H1 (cell line): ENCODE measurements at regions not wholly inside any gene's neighbourhood (a gene's known extent, or its start where the extent isn't known, plus 50 kb on each side); places are given as distances from the start of the nearest gene placed in this dataset.

Experiments
- CTCF ChIA-PET: fragments of 300-600 bp; sonication (Branson Sonifier 250); formaldehyde crosslinking; loops from one replicate; lab custom pipeline; 2021; ENCODE audit not compliant: partially characterized antibody; lab: Charles Lee
- POLR2A ChIA-PET: fragments of 300-600 bp; sonication (Branson Sonifier 250); formaldehyde crosslinking; loops from one replicate; lab custom pipeline; 2021; ENCODE audit warnings: inconsistent platforms; ENCODE audit not compliant: partially characterized antibody; lab: Charles Lee
- DNase-seq, 2 experiments: peaks; one replicate each; pipeline versions ENCODE4 v3.0.0 to v3.0.0-alpha.2; 2010 to 2022; ENCODE audit warnings: low spot score in 2 of 2, low read depth in 1 of 2, mixed read lengths in 1 of 2
- FAIRE-seq: peaks from 2 replicates; lab custom pipeline; 2011; peaks lifted over from hg19 to GRCh38; lab: Jason Lieb, UNC
- H2AFZ ChIP-seq: 2 replicates; pipeline ENCODE4 v1.8.1; 2012; ENCODE audit warnings: low read length, inconsistent platforms
- H2AK5ac ChIP-seq: 2 replicates; pipeline ENCODE4 v1.6.1; 2013; ENCODE audit warnings: low read depth, low read length
- H2BK120ac ChIP-seq: replicated peaks from 2 replicates; pipeline ENCODE3; 2013; ENCODE audit warnings: low read depth, low read length, inconsistent platforms
- H2BK12ac ChIP-seq: 2 replicates; pipeline ENCODE4 v1.6.1; 2013; ENCODE audit warnings: low read depth, low read length
- H2BK15ac ChIP-seq: 2 replicates; pipeline ENCODE4 v1.6.1; 2013; ENCODE audit warnings: low read length
- H2BK20ac ChIP-seq: 2 replicates; pipeline ENCODE4 v1.6.1; 2013; ENCODE audit warnings: low read length
- H2BK5ac ChIP-seq: 2 replicates; pipeline ENCODE4 v1.6.1; 2013; ENCODE audit warnings: low read depth, low read length
- H3K14ac ChIP-seq: 2 replicates; pipeline ENCODE4 v1.6.1; 2013; ENCODE audit warnings: inconsistent platforms; ENCODE audit not compliant: insufficient read length
- H3K18ac ChIP-seq: 2 replicates; pipeline ENCODE4 v1.6.1; 2013; ENCODE audit warnings: low read length; ENCODE audit errors: extremely low read depth
- H3K23ac ChIP-seq: 2 replicates; pipeline ENCODE4 v1.6.1; 2013; ENCODE audit warnings: inconsistent platforms; ENCODE audit not compliant: insufficient read length
- H3K23me2 ChIP-seq: 2 replicates; pipeline ENCODE4 v1.6.1; 2013; ENCODE audit warnings: low read depth, low read length
- H3K27ac ChIP-seq: 2 replicates; pipeline ENCODE4 v1.6.1; 2011; ENCODE audit warnings: low read depth, low read length, inconsistent platforms
- H3K27me3 ChIP-seq, 4 experiments: replicated peaks in 1 of 4; 1 replicate in 1 of 4; 2 replicates in 3 of 4; pipeline versions ENCODE4 v1.6.1 to v1.8.1; 2011 to 2013; ENCODE audit warnings: low read length in 3 of 4, mild to moderate bottlenecking in 3 of 4, inconsistent platforms in 2 of 4, mixed read lengths in 2 of 4, moderate library complexity in 1 of 4; ENCODE audit not compliant: control insufficient read depth in 3 of 4, insufficient read depth in 3 of 4; ENCODE audit errors: extremely low read depth in 1 of 4
- H3K36me3 ChIP-seq, 4 experiments: 2 replicates each; pipeline versions ENCODE4 v1.6.1 to v1.8.1; 2011 to 2013; ENCODE audit warnings: mild to moderate bottlenecking in 4 of 4, low read length in 3 of 4, moderate library complexity in 2 of 4, control low read depth in 1 of 4, inconsistent platforms in 1 of 4; ENCODE audit not compliant: insufficient read depth in 4 of 4, control insufficient read depth in 2 of 4
- H3K4ac ChIP-seq: replicated peaks from 2 replicates; pipeline ENCODE3; 2013; ENCODE audit warnings: low read length, low read depth, mixed read lengths, inconsistent platforms; ENCODE audit not compliant: insufficient read length
- H3K4me1 ChIP-seq, 4 experiments: replicated peaks in 1 of 4; 1 replicate in 1 of 4; 2 replicates in 3 of 4; pipeline versions ENCODE4 v1.6.1 to v1.8.1; 2011 to 2013; ENCODE audit warnings: low read length in 3 of 4, inconsistent platforms in 2 of 4, mixed read lengths in 1 of 4; ENCODE audit not compliant: insufficient read depth in 4 of 4, control insufficient read depth in 3 of 4
- H3K4me2 ChIP-seq, 2 experiments: 2 replicates each; pipeline versions ENCODE4 v1.6.1 to v1.8.1; 2011 to 2013; ENCODE audit warnings: low read depth in 2 of 2, low read length in 2 of 2, control low read depth in 1 of 2, inconsistent platforms in 1 of 2, mild to moderate bottlenecking in 1 of 2; ENCODE audit not compliant: insufficient read depth in 1 of 2
- H3K4me3 ChIP-seq, 4 experiments: fragments of 200-600, 300-600 bp in 1 of 4; sonication (generic), shearing (Covaris generic), sonication (Bioruptor Twin) in 1 of 4; 2 replicates each; pipeline versions ENCODE4 v1.5.1 to v1.8.1; 2011 to 2016; ENCODE audit warnings: low read length in 4 of 4, low read depth in 3 of 4, control low read depth in 2 of 4, inconsistent platforms in 2 of 4, mild to moderate bottlenecking in 2 of 4, mixed read lengths in 1 of 4, moderate library complexity in 1 of 4; ENCODE audit not compliant: insufficient read depth in 2 of 4; ENCODE audit errors: extremely low read depth in 1 of 4
- H3K56ac ChIP-seq: replicated peaks from 2 replicates; pipeline ENCODE3; 2013; ENCODE audit warnings: low read depth, mild to moderate bottlenecking, mixed read lengths, low read length, inconsistent platforms; ENCODE audit not compliant: insufficient read length
- H3K79me1 ChIP-seq: 2 replicates; pipeline ENCODE4 v1.6.1; 2013; ENCODE audit warnings: low read depth, low read length, control low read depth
- H3K79me2 ChIP-seq, 2 experiments: 2 replicates each; pipeline versions ENCODE4 v1.6.1 to v1.8.1; 2012 to 2013; ENCODE audit warnings: low read length in 2 of 2, mild to moderate bottlenecking in 2 of 2, inconsistent platforms in 1 of 2; ENCODE audit not compliant: insufficient read depth in 2 of 2, control insufficient read depth in 1 of 2
- H3K9ac ChIP-seq, 4 experiments: replicated peaks in 1 of 4; 1 replicate in 1 of 4; 2 replicates in 3 of 4; pipeline versions ENCODE4 v1.6.1 to v1.8.1; 2011 to 2013; ENCODE audit warnings: low read depth in 3 of 4, low read length in 3 of 4, control low read depth in 2 of 4, mild to moderate bottlenecking in 2 of 4, moderate library complexity in 2 of 4, inconsistent platforms in 1 of 4; ENCODE audit errors: extremely low read depth in 1 of 4
- H3K9me3 ChIP-seq, 2 experiments: 2 replicates each; pipeline versions ENCODE4 v1.6.1 to v1.8.1; 2012 to 2013; ENCODE audit warnings: mild to moderate bottlenecking in 2 of 2, moderate library complexity in 2 of 2, control low read depth in 1 of 2, inconsistent platforms in 1 of 2, low read depth in 1 of 2, low read length in 1 of 2, mixed read lengths in 1 of 2; ENCODE audit not compliant: insufficient read depth in 2 of 2
- H4K20me1 ChIP-seq, 2 experiments: replicated peaks in 1 of 2; 2 replicates each; pipeline versions ENCODE3 to v1.8.1; 2011 to 2013; ENCODE audit warnings: inconsistent platforms in 2 of 2, low read length in 2 of 2, mild to moderate bottlenecking in 1 of 2; ENCODE audit not compliant: insufficient read depth in 2 of 2, control insufficient read depth in 1 of 2
- H4K5ac ChIP-seq: 2 replicates; pipeline ENCODE4 v1.6.1; 2013; ENCODE audit warnings: low read length, low read depth, mixed read lengths, inconsistent platforms; ENCODE audit not compliant: insufficient read length
- H4K8ac ChIP-seq: 2 replicates; pipeline ENCODE4 v1.8.0; 2013; ENCODE audit warnings: mild to moderate bottlenecking, moderate library complexity, low read length, inconsistent platforms; ENCODE audit not compliant: insufficient read depth; ENCODE audit errors: extremely low read depth
- H4K91ac ChIP-seq: replicated peaks from 2 replicates; pipeline ENCODE3; 2013; ENCODE audit warnings: low read length, mixed read lengths, inconsistent platforms; ENCODE audit not compliant: insufficient read length
- ASH2L ChIP-seq: fragments of 200-600, 300-600 bp; sonication (generic); IDR thresholded peaks from one replicate; pipeline ENCODE4 v1.7.1; 2017; ENCODE audit warnings: low read length
- BCL11A ChIP-seq, 2 experiments: IDR thresholded peaks; one replicate each; pipeline ENCODE4 v1.6.1; 2011; ENCODE audit warnings: low read depth in 2 of 2, low read length in 2 of 2, mild to moderate bottlenecking in 2 of 2
- CBX5 ChIP-seq: fragments of 300-800, 300-1000 bp; sonication (generic); IDR thresholded peaks from 2 replicates; pipeline ENCODE4 v1.7.1; 2016; ENCODE audit warnings: antibody characterized with exemption, low read length, low read depth
- GABPA ChIP-seq: IDR thresholded peaks from 2 replicates; pipeline ENCODE4 v1.6.1; 2011; ENCODE audit warnings: mild to moderate bottlenecking, low read length, moderate library complexity, borderline replicate concordance; ENCODE audit not compliant: insufficient read depth
- JUND ChIP-seq: IDR thresholded peaks from 2 replicates; pipeline ENCODE4 v1.6.1; 2011; ENCODE audit warnings: mild to moderate bottlenecking, improper control_type of control experiment, low read length
- KDM1A ChIP-seq: fragments of 200-600, 300-600 bp; sonication (generic); IDR thresholded peaks from 2 replicates; pipeline ENCODE4 v1.7.1; 2016; ENCODE audit warnings: mild to moderate bottlenecking, low read length, borderline replicate concordance
- POLR2A ChIP-seq, 2 experiments: IDR thresholded peaks; 1 replicate in 1 of 2; 2 replicates in 1 of 2; pipeline ENCODE4 v1.6.1; 2011; ENCODE audit warnings: low read depth in 2 of 2, low read length in 2 of 2, mild to moderate bottlenecking in 2 of 2; ENCODE audit errors: control extremely low read depth in 1 of 2
- POU5F1 ChIP-seq: IDR thresholded peaks from 2 replicates; pipeline ENCODE4 v1.6.1; 2011; ENCODE audit warnings: low read depth, mild to moderate bottlenecking, low read length, moderate library complexity
- RBBP5 ChIP-seq: IDR thresholded peaks from 2 replicates; pipeline ENCODE4 v1.7.1; 2012; ENCODE audit warnings: low read depth, mild to moderate bottlenecking, inconsistent platforms, low read length, moderate library complexity, borderline replicate concordance
- RXRA ChIP-seq: IDR thresholded peaks from 2 replicates; pipeline ENCODE4 v1.6.1; 2011; ENCODE audit warnings: low read depth, mild to moderate bottlenecking, low read length, moderate library complexity; ENCODE audit not compliant: insufficient read depth
- SP1 ChIP-seq: IDR thresholded peaks from 2 replicates; pipeline ENCODE4 v1.6.1; 2011; ENCODE audit warnings: low read depth, low read length
- SP2 ChIP-seq: IDR thresholded peaks from 2 replicates; pipeline ENCODE4 v1.6.1; 2012; ENCODE audit warnings: mild to moderate bottlenecking, low read length, inconsistent platforms
- SRF ChIP-seq: IDR thresholded peaks from 2 replicates; pipeline ENCODE4 v1.6.1; 2011; ENCODE audit warnings: mild to moderate bottlenecking, low read depth, low read length, moderate library complexity
- TCF12 ChIP-seq: IDR thresholded peaks from 2 replicates; pipeline ENCODE4 v1.6.1; 2011; ENCODE audit warnings: low read depth, mild to moderate bottlenecking, low read length
- USF2 ChIP-seq: IDR thresholded peaks from 2 replicates; pipeline ENCODE4 v1.6.1; 2011; ENCODE audit warnings: low read length, improper control_type of control experiment
- WGBS, 2 experiments: shearing (Covaris generic) in 1 of 2; methylation state at CpG; one replicate each; pipeline versions ENCODE4 v1.1.6 to v1.1.7; 2013 to 2015; ENCODE audit warnings: low lambda C conversion rate in 2 of 2, mixed read lengths in 2 of 2, inconsistent platforms in 1 of 2, low coverage in 1 of 2, missing lambda C conversion rate in 1 of 2; ENCODE audit not compliant: insufficient replicate concordance in 2 of 2, insufficient coverage in 1 of 2, insufficient read length in 1 of 2; ENCODE audit errors: extremely low coverage in 1 of 2, missing lambda C conversion rate in 1 of 2; 5-methylcytosine and 5-hydroxymethylcytosine counted together

- ChIA-PET POLR2A (no interaction called here), CTCF (interaction anchor here (1.3 to 1.5 kb wide), 2 partner anchors 20 to 187 kb away, joined by 3 to 5 read pairs; no protein-coding TSS in a partner anchor)
- no peaks in the 10 kb centered on the region for H3K79me2 ChIP-seq
- no peak for TF ChIP-seq SRF
- no peak for TF ChIP-seq CBX5
- TF ChIP-seq USF2: no peak
- TF ChIP-seq GABPA: no peak
- no peak for TF ChIP-seq RXRA
- no peak for TF ChIP-seq JUND
- no peak for TF ChIP-seq SP2
- TF ChIP-seq POU5F1: no peak
- no peak for TF ChIP-seq ASH2L
- no peak for TF ChIP-seq SP1
- no peak for TF ChIP-seq KDM1A
- no peak for TF ChIP-seq RBBP5
- TF ChIP-seq TCF12: no peak
- no peak for TF ChIP-seq BCL11A (IDR thresholded peaks at IDR 0.05; ENCODE audit: low read depth in 2 of 2, low read length in 2 of 2)
- no peak for TF ChIP-seq POLR2A (IDR thresholded peaks at IDR 0.05; ENCODE audit: control extremely low read depth in 1 of 2, low read depth in 2 of 2, low read length in 2 of 2)
These were observed 420.1 kb upstream of the INTU start for GRCh38 chr4:127212701-127213100.

More at GRCh38 chr4:127212701-127213100, 420.1 kb upstream of the INTU start:
- DNase-seq (no peak), FAIRE-seq (no peak)
- no peak overlapping the region for H2BK12ac ChIP-seq
- WGBS, 2 experiments: 87% methylated on average over 4 of the region's 4 CpGs; no CpG with 5 or more reads in 1 of the 2 experiments
- no peak overlapping the region for H4K91ac ChIP-seq
- H3K23me2 ChIP-seq: no peaks in the 10 kb centered on the region
- no peak overlapping the region for H3K56ac ChIP-seq
- no peak overlapping the region for H3K9ac ChIP-seq
- no peaks in the 10 kb centered on the region for H3K79me1 ChIP-seq
- H4K8ac ChIP-seq: no peak overlapping the region
- no peak overlapping the region for H2BK120ac ChIP-seq
- H3K9me3 ChIP-seq: no peaks in the 10 kb centered on the region
- no peak overlapping the region for H3K23ac ChIP-seq
- H2AK5ac ChIP-seq: no peak overlapping the region
- no peak overlapping the region for H4K5ac ChIP-seq
- no peak overlapping the region for H3K4me2 ChIP-seq
- no peaks in the 10 kb centered on the region for H4K20me1 ChIP-seq
- no peak overlapping the region for H3K27ac ChIP-seq
- H2BK20ac ChIP-seq: no peak overlapping the region
- no peak overlapping the region for H2AFZ ChIP-seq
- no peaks in the 10 kb centered on the region for H3K36me3 ChIP-seq
- no peak overlapping the region for H2BK5ac ChIP-seq
- H3K4ac ChIP-seq: no peak overlapping the region
- no peaks in the 10 kb centered on the region for H3K4me1 ChIP-seq
- H2BK15ac ChIP-seq: no peak overlapping the region
- no peaks in the 10 kb centered on the region for H3K27me3 ChIP-seq
- H3K14ac ChIP-seq: no peak overlapping the region
- no peak overlapping the region for H3K18ac ChIP-seq
- no peak overlapping the region for H3K4me3 ChIP-seq
